GM19240 (cell line): ENCODE measurements at regions not wholly inside any gene's neighbourhood (a gene's known extent, or its start where the extent isn't known, plus 50 kb on each side); places are given as distances from the start of the nearest gene placed in this dataset.
"Not testable (repeated sequence)": the region's sequence is repeated elsewhere in the genome, so short reads cannot be mapped to it uniquely, and the experiment has no call there.

Experiments used
- DNase-seq: peaks from one replicate; pipeline ENCODE4 v3.0.0; 2011; ENCODE audit warnings: low spot score; ENCODE audit not compliant: insufficient read length

DNA sequence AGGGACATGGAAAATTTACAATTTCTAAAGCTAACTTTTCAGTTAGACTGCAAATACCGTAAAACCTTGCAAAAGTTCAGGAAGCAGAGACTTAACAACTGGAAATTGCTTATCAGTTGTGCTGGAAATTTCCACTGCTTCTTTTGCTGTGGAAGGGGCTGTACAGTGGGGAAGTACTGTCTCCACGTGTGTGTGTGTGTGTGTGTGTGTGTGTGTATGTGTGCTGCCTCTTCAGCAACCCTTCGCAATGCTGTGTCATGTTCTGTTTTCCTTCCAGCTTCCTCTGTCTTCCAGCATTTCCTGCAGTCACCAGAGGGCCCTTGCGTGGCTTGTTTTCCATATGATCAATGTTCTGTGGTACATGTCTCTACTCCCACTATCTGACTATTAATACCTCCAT lies 87.5 kb upstream of the RANBP3L start:
- no peak for DNase-seq

DNA sequence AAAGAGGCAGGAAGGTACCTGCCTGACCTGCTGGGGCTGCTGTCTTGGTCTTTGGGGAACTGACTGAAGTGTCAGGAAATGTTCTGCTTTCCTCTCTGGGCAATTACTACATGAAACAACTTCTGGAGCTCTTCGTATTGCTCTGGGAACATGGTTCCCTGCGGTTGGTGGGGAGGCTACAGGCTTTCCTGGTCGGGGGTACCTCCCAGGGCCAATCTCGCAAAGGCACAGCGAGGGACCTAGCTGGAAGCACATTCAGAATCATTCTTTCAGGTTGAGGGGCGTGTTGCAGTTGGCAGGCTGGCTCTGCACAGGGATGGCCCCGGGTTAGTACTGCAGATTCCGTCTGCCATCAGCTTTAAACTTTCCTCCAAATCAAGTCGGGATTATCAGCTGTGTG lies 88.9 kb upstream of the RANBP3L start:
- no peak for DNase-seq

DNA sequence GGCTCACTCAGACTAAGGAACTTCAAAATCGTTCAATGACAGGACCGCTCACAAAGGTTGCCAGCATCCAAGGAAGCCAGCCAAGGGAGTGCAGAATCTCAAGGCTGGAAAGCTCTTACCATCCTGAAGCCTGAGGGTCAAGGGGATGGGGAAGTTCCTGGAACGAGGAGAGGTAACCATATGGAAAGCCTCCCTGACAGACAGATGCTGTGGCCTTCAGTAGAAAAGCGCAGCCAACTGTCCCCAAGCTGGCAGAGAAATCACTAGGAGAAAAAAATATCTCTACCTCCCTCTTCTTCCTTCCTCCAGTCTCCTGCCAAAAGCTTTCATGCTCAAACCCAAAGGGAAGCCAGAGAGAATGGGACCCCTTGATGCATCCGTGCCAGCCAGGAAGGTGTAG lies 90.5 kb upstream of the RANBP3L start:
- no peak for DNase-seq

DNA sequence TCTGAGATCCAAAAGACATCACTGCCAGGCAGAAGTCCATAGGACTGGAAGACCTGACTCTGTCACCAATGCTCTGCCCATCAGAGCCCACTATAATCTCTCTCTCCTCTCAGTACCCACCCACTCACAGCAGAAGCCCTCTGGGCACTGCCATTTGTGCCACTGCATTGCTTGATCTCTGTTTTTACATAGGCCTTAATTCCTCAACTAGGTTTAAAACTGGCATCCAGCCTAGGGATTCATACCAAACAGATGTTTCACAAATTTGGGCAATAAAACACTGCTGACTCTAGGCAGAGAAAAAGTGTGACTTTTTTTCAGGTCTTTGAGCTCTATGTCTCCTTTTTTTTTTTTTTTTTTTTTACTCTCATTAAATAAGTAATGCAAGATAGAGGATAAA lies 91.1 kb upstream of the RANBP3L start:
- no peak for DNase-seq

DNA sequence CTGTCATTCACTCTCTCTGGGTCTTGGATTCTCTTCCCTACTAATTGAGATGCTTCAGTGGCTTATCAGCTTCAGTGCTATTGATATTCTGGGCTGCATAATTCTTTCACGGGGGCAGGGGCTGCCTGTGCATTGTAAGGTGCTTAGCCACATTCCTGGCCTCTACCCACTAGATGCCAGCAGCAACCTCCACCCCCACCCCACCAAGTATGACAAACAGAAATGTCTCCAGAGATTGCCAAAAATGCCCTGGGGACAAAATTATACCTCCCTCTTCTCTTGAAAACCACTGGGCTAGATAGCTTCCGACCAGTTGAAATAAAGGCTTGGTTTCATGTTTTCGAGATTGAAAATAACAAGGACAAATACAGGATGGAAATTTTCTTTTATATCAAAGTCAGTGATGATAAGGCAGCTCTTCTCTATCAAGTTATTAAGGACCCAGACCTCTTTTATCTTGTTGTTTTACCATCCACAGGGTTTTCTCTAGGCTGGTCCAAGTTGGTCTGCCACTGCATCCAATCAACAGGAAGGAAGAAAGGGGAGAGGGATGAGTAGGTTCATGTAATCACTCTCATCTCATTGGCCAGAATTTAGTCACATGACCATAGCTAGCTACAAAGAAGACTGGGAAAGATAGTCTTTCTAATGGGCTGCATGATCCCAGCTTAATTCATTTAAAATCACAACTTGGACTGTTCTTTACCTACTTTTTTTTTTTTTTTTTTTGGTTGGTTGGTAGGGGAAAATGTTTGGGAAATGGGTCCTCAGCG lies 92.1 kb upstream of the RANBP3L start:
- no peak for DNase-seq

DNA sequence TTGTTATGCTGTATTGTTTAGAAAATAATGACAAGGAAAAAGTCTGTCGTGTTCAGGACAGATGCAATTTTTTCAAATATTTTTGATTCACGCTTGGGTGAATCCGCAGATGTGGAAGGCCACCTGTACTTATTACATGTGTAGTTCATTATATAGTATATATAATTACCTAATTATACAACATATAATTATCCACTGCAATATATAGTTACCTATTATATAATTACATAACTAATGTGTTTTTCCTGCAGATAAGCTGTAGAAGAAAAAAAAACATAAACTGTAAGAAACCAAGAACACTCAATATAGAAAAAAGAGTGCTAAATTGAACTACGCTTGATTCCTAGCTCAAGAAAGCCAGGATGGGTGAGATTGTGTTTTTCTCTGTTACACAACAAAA lies 93.6 kb upstream of the RANBP3L start:
- no peak for DNase-seq

DNA sequence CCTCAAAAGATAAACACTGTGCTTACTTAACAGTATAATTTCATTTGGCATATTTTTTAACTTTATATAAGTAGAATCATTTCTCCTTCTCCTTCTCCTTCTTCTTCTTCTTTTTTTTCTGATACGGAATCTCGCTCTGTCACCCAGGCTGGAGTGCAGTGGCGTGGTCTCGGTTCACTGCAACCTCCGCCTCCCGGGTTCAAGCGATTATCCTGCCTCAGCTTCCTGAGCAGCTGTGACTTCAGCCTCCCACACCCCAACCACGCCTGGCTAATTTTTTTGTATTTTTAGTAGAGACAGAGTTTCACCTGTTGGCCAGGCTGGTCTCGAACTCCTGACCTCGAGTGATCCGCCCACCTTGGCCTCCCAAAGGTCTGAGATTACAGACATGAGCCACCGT lies 94.2 kb upstream of the RANBP3L start:
- not testable (repeated sequence) for DNase-seq

DNA sequence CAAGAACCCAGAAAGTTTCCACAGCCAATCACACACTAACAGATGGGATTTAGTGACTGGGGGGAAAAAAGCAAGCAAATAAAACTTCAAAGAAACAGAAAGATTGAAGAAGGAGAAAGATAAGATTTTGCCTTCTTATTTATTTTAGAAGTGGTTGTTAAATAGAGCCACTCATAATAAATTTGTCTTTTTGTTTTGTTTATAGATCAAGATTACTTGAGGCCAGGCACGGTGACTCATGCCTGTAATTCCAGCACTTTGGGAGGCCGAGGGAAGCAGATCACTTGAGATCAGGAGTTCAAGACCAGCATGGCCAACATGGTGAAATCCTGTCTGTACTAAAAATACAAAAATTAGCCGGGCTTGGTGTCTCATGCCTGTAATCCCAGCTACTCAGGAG lies 94.9 kb upstream of the RANBP3L start:
- no peak for DNase-seq

DNA sequence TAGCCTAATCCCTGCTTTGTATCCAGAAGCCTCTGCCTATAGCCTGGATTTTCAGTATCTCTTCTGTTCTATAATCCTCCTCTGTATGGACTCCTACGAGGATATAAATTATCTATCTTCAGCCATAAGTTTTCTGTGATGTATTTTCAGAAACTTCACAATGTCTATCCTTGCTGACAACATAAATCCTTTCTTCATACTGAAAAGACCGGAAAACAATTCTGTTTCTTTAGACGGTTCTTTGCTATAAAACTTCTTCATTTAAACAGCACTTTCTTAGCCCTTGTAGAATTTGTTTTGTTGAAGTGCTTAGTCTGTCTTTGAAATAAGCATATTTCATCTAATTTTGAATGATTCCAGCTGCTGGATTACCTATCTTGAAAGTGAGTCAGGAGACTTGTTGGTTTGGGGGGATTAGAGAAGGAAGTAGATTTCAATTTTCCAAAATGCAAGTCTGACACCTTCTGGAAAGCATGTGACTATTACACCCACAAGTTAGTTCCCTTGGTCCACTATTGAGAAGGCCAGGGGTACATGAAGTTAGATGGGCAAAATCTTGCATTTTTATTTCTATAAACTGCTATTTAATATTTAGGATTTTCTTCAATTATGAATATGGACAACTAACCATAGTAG lies 96.3 kb upstream of the RANBP3L start:
- DNase-seq, result no peak

DNA sequence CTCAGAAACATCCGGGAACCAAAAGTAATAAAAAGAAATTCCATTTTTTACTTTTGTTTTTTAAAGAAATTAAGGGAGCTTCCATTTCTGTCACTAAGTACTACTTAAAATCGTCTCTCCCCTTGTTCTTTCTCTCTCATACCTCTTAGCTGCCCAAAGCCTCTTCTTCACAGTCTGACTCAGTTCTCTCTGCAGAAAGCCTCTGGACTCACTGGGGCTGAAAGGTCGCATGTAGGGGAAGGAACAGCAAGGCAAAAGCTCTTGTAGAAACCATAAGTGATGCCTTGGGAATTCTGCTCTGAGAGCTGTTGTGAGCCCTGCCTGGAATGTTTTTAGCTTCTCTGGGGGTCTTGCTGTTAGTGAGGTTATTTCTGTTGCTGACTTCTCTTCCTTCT lies 100.8 kb upstream of the RANBP3L start:
- no peak for DNase-seq

DNA sequence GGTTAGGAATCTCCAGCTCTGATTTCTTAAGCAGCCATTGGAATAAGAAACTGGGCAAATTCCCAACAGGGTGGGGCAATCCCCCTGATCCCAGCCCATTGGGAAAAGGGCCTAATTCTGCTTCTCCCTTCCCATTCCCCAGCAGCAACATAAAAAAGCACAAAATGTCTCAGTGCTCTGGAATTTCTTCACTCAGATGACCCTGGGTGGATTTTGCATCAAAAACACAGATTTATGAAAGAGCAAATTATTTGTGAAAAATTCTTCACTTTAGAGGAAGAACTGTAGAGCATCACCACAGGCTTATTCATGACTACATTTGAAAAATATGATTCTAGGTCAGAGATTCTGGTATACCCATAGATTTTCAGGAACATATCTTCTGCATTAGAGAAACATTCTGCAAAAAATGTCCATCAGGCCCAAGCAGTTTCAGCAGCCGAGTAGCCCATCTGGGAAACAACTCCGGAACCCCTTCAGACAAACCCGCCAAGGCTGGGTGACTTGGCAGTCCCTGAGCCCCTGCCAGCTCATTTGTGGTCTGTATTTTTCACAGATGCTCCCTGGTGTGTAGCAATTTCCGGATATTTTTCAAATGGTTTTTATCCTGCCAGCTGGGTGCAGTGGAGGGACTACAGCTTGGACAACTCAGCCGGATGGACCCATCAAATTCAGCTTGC lies 102.1 kb upstream of the RANBP3L start:
- DNase-seq, result no peak

DNA sequence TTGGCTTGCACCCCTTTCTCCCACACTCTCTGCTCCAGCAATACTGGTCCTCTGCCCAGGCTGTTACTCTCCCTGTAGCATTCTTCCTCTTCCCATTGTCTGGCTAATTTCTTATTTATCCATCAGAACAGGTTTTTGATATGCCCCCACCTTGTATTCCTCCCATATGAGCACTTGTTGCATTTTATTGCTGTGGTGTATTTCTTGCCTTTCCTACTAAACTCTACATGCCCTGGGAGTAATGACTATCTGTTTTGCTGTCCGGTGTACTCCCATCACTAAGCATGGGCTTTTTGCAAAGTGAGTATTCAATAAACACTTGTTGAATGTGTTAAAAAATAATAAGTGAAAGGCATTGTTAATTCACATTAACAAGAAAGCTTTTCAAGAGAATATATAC lies 104.3 kb upstream of the RANBP3L start:
- no peak for DNase-seq

DNA sequence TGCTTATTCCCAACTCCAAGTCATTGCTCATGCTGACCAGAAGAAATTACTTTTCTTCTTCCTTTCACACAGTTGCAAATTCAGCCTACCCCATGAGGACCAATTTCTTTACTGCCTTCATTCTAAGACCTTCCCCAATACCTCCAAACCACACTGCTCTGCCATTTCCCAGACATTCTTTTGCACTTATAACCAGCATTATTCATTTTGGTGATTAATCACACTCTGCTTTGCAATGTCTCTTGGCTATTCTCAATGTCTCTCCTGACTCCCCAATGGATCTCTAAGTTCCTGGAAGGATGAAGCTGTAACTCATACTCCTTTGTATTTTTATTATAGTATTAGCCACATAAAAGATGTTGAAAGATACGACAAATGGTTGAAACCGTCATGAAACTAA lies 105.7 kb upstream of the RANBP3L start:
- no peak for DNase-seq

DNA sequence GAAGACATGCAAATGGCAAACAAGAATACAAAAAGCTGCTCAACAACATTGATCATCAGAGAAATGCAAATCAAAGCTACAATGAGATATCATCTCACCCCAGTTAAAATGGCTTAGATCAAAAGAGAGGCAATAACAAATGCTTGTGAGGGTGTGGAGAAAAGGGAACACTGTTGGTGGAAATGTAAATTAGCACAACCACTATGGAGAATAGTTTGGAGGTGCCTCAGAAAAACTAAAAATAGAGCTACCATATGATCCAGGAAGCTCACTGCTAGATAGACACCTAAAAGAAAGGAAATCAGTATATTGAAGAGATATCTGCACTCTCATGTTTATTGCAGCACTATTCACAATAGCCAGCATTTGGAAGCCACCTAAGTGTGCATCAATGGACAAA lies 108.0 kb upstream of the RANBP3L start:
- DNase-seq, result not testable (repeated sequence)

DNA sequence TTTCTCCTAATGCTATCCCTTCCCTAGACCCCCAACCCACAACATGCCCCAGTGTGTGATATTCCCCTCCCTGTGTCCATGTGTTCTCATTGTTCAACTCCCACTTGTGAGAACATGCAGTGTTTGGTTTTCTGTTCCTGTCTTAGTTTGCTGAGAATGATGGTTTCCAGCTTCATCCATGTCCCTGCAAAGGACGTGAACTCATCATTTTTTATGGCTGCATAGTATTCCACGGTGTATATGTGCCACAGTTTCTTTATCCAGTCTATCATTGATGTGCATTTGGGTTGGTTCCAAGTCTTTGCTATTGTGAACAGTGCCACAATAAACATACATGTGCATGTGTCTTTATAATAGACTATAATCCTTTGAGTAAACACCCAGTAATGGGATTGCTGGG lies 109.0 kb upstream of the RANBP3L start:
- not testable (repeated sequence) for DNase-seq

DNA sequence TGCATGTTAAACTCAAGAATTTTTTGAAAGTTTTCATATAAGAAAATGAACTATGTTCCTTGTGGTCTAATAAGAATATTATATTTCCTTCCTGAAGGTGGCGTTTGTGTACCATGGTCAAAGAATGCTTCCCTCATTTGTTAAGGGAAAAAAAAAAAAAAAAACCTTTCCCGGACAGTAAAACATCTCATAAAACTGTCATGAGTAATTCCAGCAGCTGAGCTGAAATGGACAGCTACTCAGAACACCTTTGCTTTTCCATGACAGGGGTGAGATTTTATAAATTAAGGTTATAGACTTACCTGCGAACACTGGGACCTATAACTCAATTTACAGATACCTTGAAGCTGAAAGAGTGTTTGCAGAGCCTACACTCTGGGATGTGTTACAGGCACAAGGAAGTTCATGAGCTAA lies 113.2 kb upstream of the RANBP3L start:
- DNase-seq, result no peak

DNA sequence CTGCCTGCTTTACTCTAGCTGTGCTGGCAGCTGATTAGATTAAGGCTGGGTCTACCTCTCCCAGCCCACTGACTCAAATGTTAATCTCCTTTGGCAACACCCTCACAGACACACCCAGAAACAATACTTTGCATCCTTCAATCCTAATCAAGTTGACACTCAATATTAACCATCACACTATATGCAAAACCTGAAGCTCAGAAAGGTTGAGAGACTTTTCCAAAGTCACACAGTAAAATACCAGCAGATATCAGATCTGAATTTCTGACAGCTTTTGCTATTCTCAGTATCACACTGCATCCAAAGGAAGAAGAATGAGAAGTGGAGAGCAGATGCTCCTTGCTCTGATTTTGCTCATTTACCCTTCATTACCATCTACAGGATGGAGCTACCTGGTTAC lies 114.9 kb upstream of the RANBP3L start:
- no peak for DNase-seq

DNA sequence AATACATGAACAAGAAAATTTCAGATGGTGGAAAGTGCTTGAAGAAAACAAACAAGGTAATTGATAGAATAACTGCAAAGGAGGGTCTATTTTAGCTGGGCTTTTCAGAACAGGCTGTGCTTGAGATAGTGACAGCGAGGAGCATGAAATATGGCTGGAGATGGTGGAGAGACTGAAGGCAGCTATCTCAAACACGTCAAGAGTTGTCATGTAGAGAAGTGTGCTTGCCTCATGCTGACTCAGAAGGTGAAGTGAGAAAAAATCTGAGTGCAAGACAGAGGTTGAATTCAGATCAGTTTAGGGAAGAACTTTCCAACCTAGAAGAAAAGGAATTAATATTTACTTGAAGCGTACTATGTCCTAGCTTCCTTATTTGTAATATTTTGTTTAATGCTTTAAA lies 115.5 kb upstream of the RANBP3L start:
- no peak for DNase-seq

DNA sequence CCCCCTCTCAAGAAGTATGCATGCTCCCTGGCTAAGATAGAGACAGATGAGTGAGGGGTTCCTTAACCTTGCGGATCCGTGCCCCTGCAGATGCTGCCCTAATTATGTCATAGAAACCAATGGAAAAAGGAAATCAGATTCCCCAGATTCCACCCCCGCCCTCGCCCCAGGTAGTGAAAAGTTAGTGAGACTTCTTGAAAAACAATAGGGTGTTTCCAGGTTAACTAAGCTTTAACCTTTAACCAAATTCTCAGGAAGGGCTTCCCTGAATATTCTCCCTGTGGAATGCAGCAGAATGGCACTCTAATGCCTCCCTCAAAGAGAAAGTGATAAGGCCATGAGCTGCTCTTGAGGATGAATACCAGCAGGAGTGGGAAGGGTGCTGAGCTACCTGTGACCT lies 116.0 kb upstream of the RANBP3L start:
- DNase-seq, result no peak

DNA sequence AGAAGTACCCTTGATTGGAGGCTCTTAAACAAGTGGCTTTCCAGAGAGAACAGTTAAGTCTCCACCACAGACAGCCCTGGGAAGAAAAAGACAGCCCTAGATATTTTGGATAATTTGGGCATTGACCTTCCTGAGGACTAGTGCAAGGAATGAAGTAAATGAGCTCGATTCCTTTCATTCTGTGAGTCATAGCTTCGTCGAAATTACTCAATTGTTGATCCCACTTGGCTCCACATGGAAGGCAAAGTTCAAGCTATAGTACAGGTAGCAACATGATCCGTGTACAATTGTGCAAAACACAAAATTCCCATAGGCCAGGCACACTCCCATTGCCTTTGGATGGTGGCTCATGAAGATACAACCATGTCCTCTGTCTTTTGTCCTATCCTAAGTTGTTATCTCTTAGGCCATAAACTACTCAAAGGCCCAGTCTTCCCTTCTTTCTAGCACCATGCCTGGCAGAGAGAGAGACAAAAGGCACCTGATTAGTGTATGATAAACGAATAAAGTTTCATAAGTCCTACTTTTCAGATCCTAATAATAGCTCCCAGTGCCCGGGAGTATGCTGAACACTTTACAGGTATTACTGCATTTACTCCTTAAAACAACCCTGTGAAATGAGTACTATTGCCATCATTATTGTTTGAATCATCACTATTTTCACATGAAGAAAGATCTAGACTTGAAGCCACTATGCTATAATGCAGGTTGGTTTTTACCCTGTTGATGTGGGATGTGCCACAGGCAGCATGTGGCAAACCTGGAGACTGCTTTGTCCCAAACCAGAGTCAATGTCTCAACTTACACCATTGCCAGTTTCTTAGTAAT lies 116.7 kb upstream of the RANBP3L start:
- no peak for DNase-seq

DNA sequence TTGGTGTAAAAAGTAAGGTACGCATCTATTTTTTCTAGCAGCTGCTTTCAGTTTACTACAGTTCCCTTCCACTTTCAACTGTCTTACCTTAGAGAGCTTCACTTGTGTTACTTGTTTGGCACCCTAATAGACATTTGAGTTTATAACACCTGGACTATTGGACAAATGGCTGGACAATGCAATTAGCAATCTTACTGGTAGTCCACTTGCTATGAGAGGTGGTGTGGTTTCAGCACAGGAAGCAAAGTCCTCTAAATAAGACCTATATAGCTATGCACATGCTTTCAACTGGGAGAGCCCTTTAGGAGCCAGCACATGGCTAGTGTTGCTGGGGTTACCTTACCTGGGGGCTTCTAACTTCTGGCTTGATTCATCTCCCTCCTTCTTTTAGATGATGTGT lies 119.6 kb upstream of the RANBP3L start:
- no peak for DNase-seq

DNA sequence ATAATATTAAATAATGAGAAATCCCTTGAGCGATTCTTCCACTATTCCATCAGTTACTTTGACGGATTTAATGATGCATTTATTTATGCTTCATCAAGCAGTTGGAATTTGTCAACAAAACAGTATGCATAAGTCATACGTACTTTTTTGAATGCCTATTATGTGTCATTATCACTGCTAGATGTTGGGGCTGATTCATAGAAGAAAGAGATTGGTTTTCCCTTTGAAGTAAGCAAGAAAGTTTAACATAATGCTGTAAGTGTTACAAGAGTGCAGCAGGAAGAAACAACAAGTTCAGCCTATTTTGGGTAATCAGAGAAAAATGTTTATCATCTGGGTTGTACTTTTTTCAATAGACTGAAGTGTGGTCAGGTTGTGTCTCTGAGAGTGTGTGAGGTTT lies 121.2 kb upstream of the RANBP3L start:
- DNase-seq, result no peak
